Non-pigmented ciliary epithelial cell (primary cell): ENCODE measurements at regions not wholly inside any gene's neighbourhood (a gene's known extent, or its start where the extent isn't known, plus 50 kb on each side); places are given as distances from the start of the nearest gene placed in this dataset.
A peak's percentile ranks its signal among the peaks of the same experiment; 100 is the strongest.

Experiments
- DNase-seq: peaks from one replicate; pipeline ENCODE4 v3.0.0-alpha.2; 2010; ENCODE audit warnings: low read depth

- no peak for DNase-seq
Measured at GRCh38 chr12:19826980-19827550, 387.8 kb downstream of the AEBP2 start.

GRCh38 chr12:19829100-19829853 is 390.0 kb downstream of the AEBP2 start:
- no peak for DNase-seq

DNA sequence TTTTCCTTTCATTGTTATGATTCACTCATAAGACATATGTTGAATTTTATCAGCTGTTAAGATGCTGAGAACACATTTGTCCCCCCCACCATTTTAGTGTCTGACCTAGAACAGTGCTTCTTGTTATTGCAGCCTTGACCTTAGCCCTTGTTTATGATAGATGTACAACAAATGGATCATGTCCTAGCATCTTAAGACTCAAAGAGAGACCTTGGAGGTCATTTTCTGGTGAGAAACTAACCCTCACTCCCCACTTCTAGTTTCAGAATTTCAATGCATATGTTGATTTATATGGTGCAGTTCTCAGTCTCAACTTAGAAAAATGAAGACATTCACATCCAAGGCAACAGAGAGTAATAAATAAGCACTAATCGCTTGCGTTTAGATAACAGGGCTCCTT is 391.2 kb downstream of the AEBP2 start:
- DNase-seq: no peak

DNA sequence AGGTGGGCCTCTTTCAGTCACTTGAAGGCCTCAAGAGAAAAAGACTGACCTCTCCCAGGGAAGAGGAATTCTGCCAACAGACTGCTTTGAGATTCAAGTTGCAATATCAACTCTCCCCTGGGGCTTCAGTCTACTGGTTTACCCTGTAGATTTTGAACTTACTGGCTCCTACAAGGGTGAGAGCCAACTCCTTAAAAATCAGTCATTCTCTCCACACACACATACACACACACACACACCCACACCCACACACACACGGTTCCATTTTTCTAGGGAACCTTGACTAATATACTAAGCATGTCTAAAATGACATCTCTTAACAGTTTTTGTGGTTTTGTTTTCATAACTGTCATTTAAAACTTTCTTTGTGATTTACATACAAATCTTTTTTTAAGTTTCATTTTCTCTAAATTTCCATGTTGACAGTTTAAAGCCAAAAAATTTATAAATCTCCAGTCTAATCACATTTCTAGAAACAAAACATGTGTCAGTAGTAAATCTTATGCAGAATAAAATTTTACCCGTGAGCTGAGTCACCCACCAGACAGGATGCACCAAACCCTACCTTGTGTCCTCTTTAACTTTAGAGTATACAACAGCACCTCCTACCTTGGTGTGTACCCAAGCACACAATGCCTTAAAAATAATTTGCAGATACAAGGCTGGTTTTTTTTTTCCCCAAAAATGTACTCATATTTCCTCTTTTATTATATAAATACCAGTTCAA is 394.6 kb downstream of the AEBP2 start:
- DNase-seq: no peak

- no peak for DNase-seq
Measured at GRCh38 chr12:19834592-19834991, 395.3 kb downstream of the AEBP2 start.

DNA sequence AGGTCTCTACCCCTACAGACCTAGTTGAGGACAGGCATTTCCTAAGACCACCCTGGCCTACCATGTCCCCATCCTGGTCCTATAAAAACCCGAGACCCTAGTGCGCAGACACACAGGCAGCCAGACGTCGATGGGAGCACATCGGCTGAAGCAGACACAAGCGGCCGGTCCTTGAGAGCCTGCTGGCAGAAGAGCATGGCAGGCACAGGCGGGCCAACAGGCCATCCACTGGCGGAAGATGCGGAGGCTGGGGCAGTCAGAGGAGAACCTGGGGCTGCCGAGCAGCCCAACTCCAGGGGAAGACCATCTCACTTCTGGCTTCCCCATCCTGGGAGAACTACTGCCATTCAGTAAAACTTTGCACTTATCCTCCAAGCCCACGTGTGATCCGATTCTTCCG is 396.8 kb downstream of the AEBP2 start:
- no peak for DNase-seq

DNA sequence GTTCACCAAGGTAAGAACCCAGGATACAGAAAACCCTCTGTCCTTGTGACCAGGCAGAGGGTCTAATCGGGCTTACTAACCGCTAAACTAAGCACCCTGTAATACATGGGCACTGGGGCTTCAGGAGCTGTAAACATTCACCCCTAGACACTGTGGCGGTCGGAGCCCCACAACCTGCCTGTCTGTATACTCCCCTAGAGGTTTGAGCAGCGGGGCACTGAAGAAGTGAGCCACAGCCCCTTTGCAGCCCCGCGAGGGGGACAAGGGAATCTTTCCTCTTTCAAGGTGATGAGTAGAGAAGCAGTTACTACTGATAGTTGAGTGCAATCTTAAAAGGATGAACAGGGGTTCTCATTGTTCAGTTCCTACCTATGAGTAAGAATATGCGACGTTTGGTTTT is 397.2 kb downstream of the AEBP2 start:
- DNase-seq: no peak

DNA sequence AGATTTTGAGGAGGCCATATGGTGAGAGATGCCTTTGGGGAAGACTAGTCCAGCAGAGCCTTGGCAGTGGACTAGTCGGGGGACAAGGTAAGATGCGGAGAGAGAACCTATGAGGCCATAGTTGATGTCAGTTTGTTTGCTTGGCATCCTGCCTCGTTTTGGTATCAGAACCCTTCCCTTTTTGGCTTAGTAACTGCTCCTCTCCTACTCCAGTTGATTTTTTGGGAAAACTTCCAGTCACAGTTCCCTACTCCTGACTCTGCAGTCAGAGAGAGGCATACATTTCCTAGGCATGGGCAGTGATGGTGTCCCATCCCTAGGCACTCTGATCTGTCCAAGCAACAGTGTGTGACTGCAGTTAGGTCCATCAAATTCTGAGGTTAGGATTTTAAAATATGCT is 398.3 kb downstream of the AEBP2 start:
- no peak for DNase-seq

GRCh38 chr12:19841451-19841850 is 402.2 kb downstream of the AEBP2 start:
- DNase-seq: no peak

GRCh38 chr12:19842116-19842515 is 402.8 kb downstream of the AEBP2 start:
- no peak for DNase-seq

DNA sequence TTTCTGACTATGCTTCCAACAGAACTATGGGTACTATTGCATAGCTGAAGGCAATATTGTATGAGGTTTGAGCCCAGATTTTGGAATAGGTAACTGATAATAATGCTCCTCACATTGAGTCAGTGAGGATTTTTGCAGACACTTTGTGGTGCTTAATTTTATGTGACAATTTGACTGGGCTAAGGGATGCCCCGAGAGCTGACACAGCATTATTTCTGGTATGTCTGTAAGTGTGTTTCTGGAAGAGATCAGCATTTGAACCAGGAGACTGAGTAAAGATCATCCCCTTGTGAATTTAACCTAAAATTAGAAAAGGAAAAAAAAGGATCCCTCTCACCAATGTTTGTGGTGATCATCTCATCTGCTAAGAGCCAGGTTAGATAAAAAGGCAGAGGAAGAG is 404.9 kb downstream of the AEBP2 start:
- no peak for DNase-seq

GRCh38 chr12:19846574-19846973 is 407.3 kb downstream of the AEBP2 start:
- peak; percentile 58 for DNase-seq

GRCh38 chr12:19847294-19848059 is 408.2 kb downstream of the AEBP2 start:
- peak; percentile 23 for DNase-seq

- DNase-seq: no peak
Measured at GRCh38 chr12:19848421-19848820, 409.1 kb downstream of the AEBP2 start.

- no peak for DNase-seq
Measured at GRCh38 chr12:19849208-19849607, 409.9 kb downstream of the AEBP2 start.

DNA sequence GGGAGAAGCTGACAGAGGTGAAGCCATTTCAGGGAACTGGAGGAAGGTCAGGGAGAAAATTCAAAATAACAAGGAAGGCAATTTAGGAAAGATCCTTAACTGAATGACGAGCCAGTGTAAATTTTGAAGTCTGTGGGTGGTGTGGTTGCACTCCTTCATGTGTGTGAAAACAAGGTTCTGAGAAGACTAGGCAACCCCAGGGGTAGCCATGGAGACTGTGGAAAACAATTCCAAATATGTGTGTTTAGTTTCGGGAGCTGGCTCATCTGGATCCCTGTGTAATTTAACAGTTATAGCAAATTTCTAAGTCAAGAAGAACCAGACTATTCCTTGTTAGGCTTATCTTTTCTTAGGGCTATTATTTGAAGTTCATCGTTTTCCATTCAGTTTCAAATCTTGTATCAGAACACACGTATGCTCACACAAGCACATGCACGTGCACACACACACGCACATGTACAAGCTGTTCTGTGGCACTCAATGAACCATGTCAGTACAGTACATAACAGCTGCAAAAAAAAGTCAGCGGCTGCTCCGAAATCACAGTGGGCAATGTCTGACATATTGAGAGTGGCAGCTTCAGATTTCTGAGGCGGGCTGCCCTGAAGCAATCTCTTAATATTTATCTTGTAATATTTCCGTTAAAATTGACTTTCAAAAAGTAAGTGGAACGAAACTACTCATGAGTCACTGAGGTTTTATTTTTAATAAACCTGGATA is 411.2 kb downstream of the AEBP2 start:
- DNase-seq: peak; percentile 45

DNA sequence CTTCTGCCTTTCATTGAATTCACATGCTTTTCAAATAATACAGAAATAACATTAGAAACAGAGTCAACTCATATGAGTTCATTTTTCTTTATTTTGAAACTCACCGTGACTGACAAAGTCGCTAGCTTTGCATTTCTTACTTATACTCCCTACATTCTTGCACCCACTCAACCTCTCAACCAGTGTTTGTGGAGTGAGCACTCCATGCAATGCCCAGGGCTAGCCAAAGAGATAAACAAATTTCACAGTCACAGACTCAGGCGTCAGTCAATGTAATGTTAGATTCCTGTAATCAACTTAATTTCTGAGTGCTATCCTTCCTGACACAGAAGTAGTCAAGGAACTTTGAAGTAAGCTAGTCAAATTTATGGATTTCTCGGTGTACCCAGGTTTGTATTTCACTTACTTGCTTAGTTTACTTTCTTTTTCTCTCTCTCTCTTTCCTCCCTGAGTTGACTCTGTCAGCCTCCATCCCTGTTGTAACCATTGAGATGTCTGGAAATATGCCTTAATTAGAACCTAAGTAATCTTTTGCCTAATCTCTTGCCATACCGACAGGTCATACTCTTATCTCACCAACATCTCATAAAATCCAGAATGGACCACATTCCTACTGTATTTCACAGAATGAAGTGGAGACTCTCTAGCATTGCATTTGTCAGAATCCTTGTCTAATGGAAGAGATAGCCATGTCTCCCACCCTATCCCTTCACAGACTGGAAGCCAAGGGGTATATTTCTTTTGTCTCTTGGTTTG is 413.0 kb downstream of the AEBP2 start:
- no peak for DNase-seq

DNA sequence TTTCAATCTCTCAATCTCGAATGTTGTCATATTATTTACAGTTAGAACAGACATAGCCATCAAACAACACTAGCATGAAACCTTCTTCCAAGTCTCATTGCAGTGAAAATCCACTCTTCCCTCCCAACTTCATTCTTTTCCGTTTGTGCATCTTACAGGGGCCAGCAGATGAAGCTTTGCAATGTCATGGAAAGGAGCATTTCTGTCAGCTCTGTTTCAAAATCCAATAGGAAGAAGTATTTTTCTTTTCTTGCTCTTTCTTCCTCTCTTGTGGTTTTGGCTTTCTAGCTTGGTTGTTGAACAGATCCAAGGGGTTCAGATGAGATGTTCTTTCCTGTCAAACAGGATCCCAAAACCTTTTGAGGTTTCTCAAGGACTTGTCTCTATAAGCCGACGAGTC is 416.6 kb downstream of the AEBP2 start:
- DNase-seq: no peak

DNA sequence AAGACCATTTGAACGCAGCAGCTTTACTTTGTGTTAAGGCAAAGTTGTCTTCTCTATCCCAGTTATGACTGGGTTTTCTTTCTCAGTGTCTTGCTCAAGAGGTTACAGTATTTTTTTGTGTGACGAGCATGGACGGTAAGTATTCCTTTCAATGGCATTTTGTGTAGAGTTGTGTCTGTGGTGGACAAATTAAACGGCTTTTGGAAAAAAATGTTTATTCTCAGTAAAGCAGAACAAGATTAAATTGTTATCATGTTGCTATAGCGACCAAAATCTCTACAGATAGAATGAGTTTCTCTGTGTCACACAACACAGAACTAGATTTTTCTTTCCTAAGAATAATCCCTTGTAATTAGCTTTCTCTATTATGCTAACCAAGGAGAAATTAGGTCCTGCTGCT is 417.1 kb downstream of the AEBP2 start:
- DNase-seq: no peak

DNA sequence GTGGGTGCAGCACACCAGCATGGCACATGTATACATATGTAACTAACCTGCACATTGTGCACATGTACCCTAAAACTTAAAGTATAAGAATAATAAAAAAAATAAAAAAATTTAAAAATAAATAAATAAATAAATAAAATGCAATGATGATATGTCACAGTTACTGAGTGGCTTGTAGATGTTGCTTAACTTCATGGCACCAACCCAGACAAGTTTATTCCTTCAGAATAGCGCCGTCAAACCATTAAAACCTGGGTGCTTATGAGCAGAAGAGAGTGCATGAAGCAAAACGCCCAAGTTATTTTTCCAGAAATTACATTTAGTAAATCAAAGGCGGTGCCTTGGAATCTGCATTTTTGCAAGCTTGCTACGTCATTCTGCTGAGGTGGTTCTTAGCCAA is 417.9 kb downstream of the AEBP2 start:
- DNase-seq: no peak

GRCh38 chr12:19867151-19867550 is 427.9 kb downstream of the AEBP2 start:
- no peak for DNase-seq
